ENCODE measurements at regions not wholly inside any gene's neighbourhood (a gene's known extent, or its start where the extent isn't known, plus 50 kb on each side); places are given as distances from the start of the nearest gene placed in this dataset.

GRCh38 chr7:49721441-49721840, 52.0 kb upstream of the VWC2 start:
- ATAC-seq (ENCODE audit: low read depth) (no peak), DNase-seq (no peak)
- H3K36me3 ChIP-seq (ENCODE audit: control insufficient read depth, insufficient read depth, low read length) = no peaks in the 10 kb centered on the region
- no peak overlapping the region for H3K4me3 ChIP-seq (ENCODE audit: insufficient read depth, low read depth, low read length)
- H3K9ac ChIP-seq (ENCODE audit: low read depth, low read length) = no peak overlapping the region
- TF ChIP-seq CHD1 (IDR thresholded peaks at IDR 0.05; ENCODE audit: low read depth, low read length) = no peak
- no peak for TF ChIP-seq FOS (IDR thresholded peaks at IDR 0.05; ENCODE audit: low read depth, low read length)
- TF ChIP-seq, protein P1, sequence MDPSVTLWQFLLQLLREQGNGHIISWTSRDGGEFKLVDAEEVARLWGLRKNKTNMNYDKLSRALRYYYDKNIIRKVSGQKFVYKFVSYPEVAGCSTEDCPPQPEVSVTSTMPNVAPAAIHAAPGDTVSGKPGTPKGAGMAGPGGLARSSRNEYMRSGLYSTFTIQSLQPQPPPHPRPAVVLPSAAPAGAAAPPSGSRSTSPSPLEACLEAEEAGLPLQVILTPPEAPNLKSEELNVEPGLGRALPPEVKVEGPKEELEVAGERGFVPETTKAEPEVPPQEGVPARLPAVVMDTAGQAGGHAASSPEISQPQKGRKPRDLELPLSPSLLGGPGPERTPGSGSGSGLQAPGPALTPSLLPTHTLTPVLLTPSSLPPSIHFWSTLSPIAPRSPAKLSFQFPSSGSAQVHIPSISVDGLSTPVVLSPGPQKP (IDR thresholded peaks at IDR 0.05; ENCODE audit: borderline replicate concordance, low read depth, low read length) = no peak
- TF ChIP-seq MXI1 (IDR thresholded peaks at IDR 0.05; ENCODE audit: borderline replicate concordance, low read depth, low read length) = no peak
- TF ChIP-seq RFX5 (IDR thresholded peaks at IDR 0.05; ENCODE audit: low read depth, low read length) = no peak
- TF ChIP-seq, protein P2, sequence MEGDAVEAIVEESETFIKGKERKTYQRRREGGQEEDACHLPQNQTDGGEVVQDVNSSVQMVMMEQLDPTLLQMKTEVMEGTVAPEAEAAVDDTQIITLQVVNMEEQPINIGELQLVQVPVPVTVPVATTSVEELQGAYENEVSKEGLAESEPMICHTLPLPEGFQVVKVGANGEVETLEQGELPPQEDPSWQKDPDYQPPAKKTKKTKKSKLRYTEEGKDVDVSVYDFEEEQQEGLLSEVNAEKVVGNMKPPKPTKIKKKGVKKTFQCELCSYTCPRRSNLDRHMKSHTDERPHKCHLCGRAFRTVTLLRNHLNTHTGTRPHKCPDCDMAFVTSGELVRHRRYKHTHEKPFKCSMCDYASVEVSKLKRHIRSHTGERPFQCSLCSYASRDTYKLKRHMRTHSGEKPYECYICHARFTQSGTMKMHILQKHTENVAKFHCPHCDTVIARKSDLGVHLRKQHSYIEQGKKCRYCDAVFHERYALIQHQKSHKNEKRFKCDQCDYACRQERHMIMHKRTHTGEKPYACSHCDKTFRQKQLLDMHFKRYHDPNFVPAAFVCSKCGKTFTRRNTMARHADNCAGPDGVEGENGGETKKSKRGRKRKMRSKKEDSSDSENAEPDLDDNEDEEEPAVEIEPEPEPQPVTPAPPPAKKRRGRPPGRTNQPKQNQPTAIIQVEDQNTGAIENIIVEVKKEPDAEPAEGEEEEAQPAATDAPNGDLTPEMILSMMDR (conservative IDR thresholded peaks at IDR 0.05; ENCODE audit: low read depth, low read length) = no peak
- TF ChIP-seq RAD21 (IDR thresholded peaks at IDR 0.05; ENCODE audit: low read length) = no peak
- no peak for TF ChIP-seq MAZ (IDR thresholded peaks at IDR 0.05; ENCODE audit: borderline replicate concordance, low read depth, low read length)
- TF ChIP-seq MAFK (IDR thresholded peaks at IDR 0.05; ENCODE audit: low read depth, low read length) = no peak
- no peak for TF ChIP-seq SMC3 (IDR thresholded peaks at IDR 0.05; ENCODE audit: low read depth, low read length)
- TF ChIP-seq POLR2A (IDR thresholded peaks at IDR 0.05; ENCODE audit: low read depth, low read length) = no peak
- no peak for TF ChIP-seq USF2 (IDR thresholded peaks at IDR 0.05; ENCODE audit: low read depth, low read length)
- no peak for TF ChIP-seq RCOR1 (IDR thresholded peaks at IDR 0.05; ENCODE audit: insufficient replicate concordance, low read length)
- TF ChIP-seq CEBPB (IDR thresholded peaks at IDR 0.05; ENCODE audit: low read depth, low read length) = no peak
- TF ChIP-seq BHLHE40 (IDR thresholded peaks at IDR 0.05; ENCODE audit: low read depth, low read length) = no peak
- TF ChIP-seq NFE2L2 (IDR thresholded peaks at IDR 0.05; ENCODE audit: low read depth, low read length) = no peak
- no peak overlapping the region for H3K18ac ChIP-seq (ENCODE audit: low read depth, low read length)
- H3K79me1 ChIP-seq (ENCODE audit: low read depth in 1 of 2, low read length in 2 of 2) = no peaks in the 10 kb centered on the region
- no peak overlapping the region for H3K56ac ChIP-seq (ENCODE audit: extremely low read depth, insufficient read depth, low read length)
- in situ Hi-C loops (cut with MboI; ENCODE audit: low sequenced_read_pairs) = no loop called here
- ChIA-PET POLR2A (ENCODE audit: unreplicated experiment) (no interaction called here), CTCF (no interaction called here)
- H4K91ac ChIP-seq (ENCODE audit: insufficient read depth, low read depth, low read length) = no peak overlapping the region
- H2BK20ac ChIP-seq (ENCODE audit: low read depth, low read length) = no peak overlapping the region
- H4K20me1 ChIP-seq (ENCODE audit: insufficient read depth, low read length) = no peaks in the 10 kb centered on the region
- no peak overlapping the region for H2BK15ac ChIP-seq (ENCODE audit: low read depth, low read length)
- H3K14ac ChIP-seq (replicated peaks; ENCODE audit: low read depth, low read length) = no peak overlapping the region
- H3K4me1 ChIP-seq (ENCODE audit: control insufficient read depth, insufficient read depth, low read length) = no peaks in the 10 kb centered on the region
- intact Hi-C loops (cut with micrococcal nuclease) = no loop called here
- no peak overlapping the region for H2BK5ac ChIP-seq (ENCODE audit: low read depth, low read length, poor library complexity, severe bottlenecking)
- no peak overlapping the region for H3K27ac ChIP-seq (ENCODE audit: insufficient read depth, low read length)
- no peak overlapping the region for H2AFZ ChIP-seq (replicated peaks; ENCODE audit: low read length, poor library complexity)
- no peak overlapping the region for H2AK5ac ChIP-seq (ENCODE audit: low read depth, low read length)
- H4K5ac ChIP-seq (ENCODE audit: low read depth, low read length) = no peak overlapping the region
- H3K9me1 ChIP-seq (ENCODE audit: insufficient read depth, low read length) = no peaks in the 10 kb centered on the region
- dilution Hi-C loops (cut with HindIII; ENCODE audit: low sequenced_read_pairs, unreplicated experiment) = no loop called here
- no peak overlapping the region for H3K4ac ChIP-seq (ENCODE audit: low read depth, low read length)
- H2AK9ac ChIP-seq (replicated peaks; ENCODE audit: low read depth, low read length, poor library complexity) = no peak overlapping the region
- H4K8ac ChIP-seq (ENCODE audit: low read depth in 2 of 2, low read length in 2 of 2) = no peak overlapping the region
- no peak overlapping the region for H2BK120ac ChIP-seq (ENCODE audit: low read depth, low read length)
- BruUV-seq (replicated peaks) = no TSS peak
- H3K27me3 ChIP-seq (ENCODE audit: control insufficient read depth, insufficient read depth, low read length) = no peaks in the 10 kb centered on the region
- WGBS, 2 experiments (ENCODE audit: extremely low coverage in 2 of 2, insufficient read length in 1 of 2) = 0% methylated on average over 1 of the region's 4 CpGs; no CpG with 5 or more reads in 1 of the 2 experiments
- H3K23ac ChIP-seq (ENCODE audit: low read depth, low read length) = no peak overlapping the region
- H3K4me2 ChIP-seq (ENCODE audit: low read depth, low read length) = no peak overlapping the region
- H3K9me3 ChIP-seq (ENCODE audit: control insufficient read depth, insufficient read depth, low read length) = peaks cover 2% of the 10 kb centered on the region; the same call in 1 of the 2 replicates

All from IMR-90 (cell line).